ENCODE measurements at regions not wholly inside any gene's neighbourhood (a gene's known extent, or its start where the extent isn't known, plus 50 kb on each side); places are given as distances from the start of the nearest gene placed in this dataset.
"Not testable (repeated sequence)": the region's sequence is repeated elsewhere in the genome, so short reads cannot be mapped to it uniquely, and the experiment has no call there.

- H3K4me1 Mint-ChIP-seq (ENCODE audit: low read depth): peaks cover 3% of the 10 kb centered on the region
- H3K9me3 Mint-ChIP-seq (ENCODE audit: low read depth): no peaks in the 10 kb centered on the region
- TF ChIP-seq, protein P1, sequence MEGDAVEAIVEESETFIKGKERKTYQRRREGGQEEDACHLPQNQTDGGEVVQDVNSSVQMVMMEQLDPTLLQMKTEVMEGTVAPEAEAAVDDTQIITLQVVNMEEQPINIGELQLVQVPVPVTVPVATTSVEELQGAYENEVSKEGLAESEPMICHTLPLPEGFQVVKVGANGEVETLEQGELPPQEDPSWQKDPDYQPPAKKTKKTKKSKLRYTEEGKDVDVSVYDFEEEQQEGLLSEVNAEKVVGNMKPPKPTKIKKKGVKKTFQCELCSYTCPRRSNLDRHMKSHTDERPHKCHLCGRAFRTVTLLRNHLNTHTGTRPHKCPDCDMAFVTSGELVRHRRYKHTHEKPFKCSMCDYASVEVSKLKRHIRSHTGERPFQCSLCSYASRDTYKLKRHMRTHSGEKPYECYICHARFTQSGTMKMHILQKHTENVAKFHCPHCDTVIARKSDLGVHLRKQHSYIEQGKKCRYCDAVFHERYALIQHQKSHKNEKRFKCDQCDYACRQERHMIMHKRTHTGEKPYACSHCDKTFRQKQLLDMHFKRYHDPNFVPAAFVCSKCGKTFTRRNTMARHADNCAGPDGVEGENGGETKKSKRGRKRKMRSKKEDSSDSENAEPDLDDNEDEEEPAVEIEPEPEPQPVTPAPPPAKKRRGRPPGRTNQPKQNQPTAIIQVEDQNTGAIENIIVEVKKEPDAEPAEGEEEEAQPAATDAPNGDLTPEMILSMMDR (IDR thresholded peaks at IDR 0.05; ENCODE audit: unreplicated experiment): no peak
- no peaks in the 10 kb centered on the region for H3K36me3 Mint-ChIP-seq (ENCODE audit: insufficient read depth)
- H3K27me3 Mint-ChIP-seq: peaks cover 16% of the 10 kb centered on the region
- no peak overlapping the region for H3K4me3 Mint-ChIP-seq (ENCODE audit: low read depth)
- H3K27ac Mint-ChIP-seq: no peak overlapping the region
- no peak for DNase-seq (ENCODE audit: low spot score, unreplicated experiment)
These were observed 1504.6 kb upstream of the WWC1 start for GRCh38 chr5:166786889-166787288.

DNA sequence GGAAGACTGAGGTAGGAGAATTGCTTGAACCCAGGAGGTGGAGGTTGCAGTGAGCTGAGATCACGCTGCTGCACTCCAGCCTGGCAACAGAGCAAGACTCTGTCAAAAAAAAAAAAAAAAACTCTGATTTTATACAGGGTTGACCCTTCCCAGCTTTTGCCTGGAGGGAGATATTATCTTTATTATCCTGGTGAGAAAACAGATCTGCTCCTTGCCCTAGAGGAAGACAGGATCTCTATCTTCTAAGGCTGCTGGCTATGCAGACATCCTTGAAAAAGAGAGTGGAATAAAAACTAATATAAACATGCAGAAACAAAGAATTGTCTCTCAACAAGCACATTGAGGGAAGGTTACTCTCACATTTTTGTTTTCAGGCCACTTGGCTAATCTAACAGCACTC lies 1503.4 kb upstream of the WWC1 start:
- H3K27me3 Mint-ChIP-seq: peaks cover 18% of the 10 kb centered on the region

DNA sequence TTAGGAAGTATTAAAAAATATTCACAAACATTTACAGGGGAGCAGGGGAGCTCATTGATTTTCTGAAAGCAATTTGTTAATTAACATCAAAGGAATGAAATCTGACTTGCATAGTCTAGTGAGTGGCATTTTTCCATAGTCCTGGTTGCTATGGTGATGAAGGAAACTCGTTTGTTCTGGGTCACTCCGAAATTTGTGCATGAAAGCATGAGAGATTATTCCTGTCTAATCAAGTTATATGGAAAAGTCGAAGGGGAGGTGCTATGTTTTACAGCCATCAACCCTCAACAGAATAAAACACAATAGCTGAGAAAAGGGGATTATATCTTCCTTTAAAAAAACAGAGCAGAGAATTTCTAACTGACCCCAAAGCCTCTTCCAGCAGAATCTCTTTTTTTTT lies 1495.7 kb upstream of the WWC1 start:
- Mint-ChIP-seq H3K36me3 (ENCODE audit: insufficient read depth) (no peaks in the 10 kb centered on the region), H3K27ac (no peak overlapping the region), H3K4me3 (ENCODE audit: low read depth) (no peak overlapping the region), H3K9me3 (ENCODE audit: low read depth) (peaks cover 8% of the 10 kb centered on the region), H3K4me1 (ENCODE audit: low read depth) (no peaks in the 10 kb centered on the region), H3K27me3 (peaks cover 9% of the 10 kb centered on the region)
- TF ChIP-seq, protein P1 (IDR thresholded peaks at IDR 0.05; ENCODE audit: unreplicated experiment): no peak
- no peak for DNase-seq (ENCODE audit: low spot score, unreplicated experiment)

More for the DNA sequence above, 1503.4 kb upstream of the WWC1 start:
- Mint-ChIP-seq H3K9me3 (ENCODE audit: low read depth) (no peaks in the 10 kb centered on the region), H3K4me3 (ENCODE audit: low read depth) (no peak overlapping the region), H3K4me1 (ENCODE audit: low read depth) (peaks cover 3% of the 10 kb centered on the region), H3K27ac (no peak overlapping the region), H3K36me3 (ENCODE audit: insufficient read depth) (no peaks in the 10 kb centered on the region)
- no peak for DNase-seq (ENCODE audit: low spot score, unreplicated experiment)
- TF ChIP-seq, protein P1 (IDR thresholded peaks at IDR 0.05; ENCODE audit: unreplicated experiment): no peak

DNA sequence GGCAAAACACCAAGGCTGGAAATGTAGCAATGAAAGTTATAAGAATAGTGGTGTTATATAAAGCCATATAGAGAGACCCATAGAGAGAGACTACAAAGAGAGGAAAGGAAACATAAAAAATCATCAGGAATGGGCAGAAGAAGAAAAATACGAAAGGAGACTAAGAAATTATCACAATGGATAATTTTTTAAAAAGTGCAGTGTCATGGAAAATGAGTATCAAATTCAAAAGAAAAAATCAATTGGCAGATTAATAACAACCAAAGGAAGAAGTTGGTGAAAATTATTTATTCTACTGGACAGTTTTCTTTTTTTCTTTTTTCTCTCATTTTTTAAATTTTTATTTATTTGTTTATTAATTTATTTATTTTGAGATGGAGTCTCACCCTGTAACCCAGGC lies 1488.4 kb upstream of the WWC1 start:
- DNase-seq (ENCODE audit: low spot score, unreplicated experiment): no peak
- no peak overlapping the region for H3K27ac Mint-ChIP-seq

GRCh38 chr5:166804223-166804622 lies 1487.2 kb upstream of the WWC1 start:
- H3K36me3 Mint-ChIP-seq (ENCODE audit: insufficient read depth); H3K4me1 Mint-ChIP-seq (ENCODE audit: low read depth); DNase-seq (ENCODE audit: low spot score, unreplicated experiment); H3K4me3 Mint-ChIP-seq (ENCODE audit: low read depth); H3K9me3 Mint-ChIP-seq (ENCODE audit: low read depth); H3K27me3 Mint-ChIP-seq; H3K27ac Mint-ChIP-seq: not testable (repeated sequence)

More for the DNA sequence above, 1488.4 kb upstream of the WWC1 start:
- H3K4me1 Mint-ChIP-seq (ENCODE audit: low read depth): no peaks in the 10 kb centered on the region
- H3K4me3 Mint-ChIP-seq (ENCODE audit: low read depth): no peak overlapping the region
- no peaks in the 10 kb centered on the region for H3K36me3 Mint-ChIP-seq (ENCODE audit: insufficient read depth)
- H3K27me3 Mint-ChIP-seq: peaks cover 3% of the 10 kb centered on the region
- H3K9me3 Mint-ChIP-seq (ENCODE audit: low read depth): peaks cover 8% of the 10 kb centered on the region
- TF ChIP-seq, protein P1 (IDR thresholded peaks at IDR 0.05; ENCODE audit: unreplicated experiment): no peak

DNA sequence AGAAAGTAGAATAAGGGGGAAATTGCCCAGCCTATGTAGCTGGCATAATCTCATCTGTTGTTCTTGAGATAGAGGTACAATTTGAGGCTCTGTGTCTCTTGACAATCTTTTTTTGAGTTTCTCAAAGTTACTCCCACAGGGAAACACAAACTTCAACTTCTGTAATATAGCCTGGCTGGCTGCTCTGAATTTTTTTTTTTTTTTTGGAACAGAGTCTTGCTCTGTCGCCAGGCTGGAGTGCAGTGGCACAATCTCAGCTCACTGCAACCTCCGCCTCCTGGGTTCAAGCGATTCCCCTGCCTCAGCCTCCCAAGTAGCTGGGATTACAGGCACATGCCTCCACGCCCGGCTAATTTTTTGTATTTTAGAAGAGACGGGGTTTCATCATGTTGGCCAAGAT lies 1486.8 kb upstream of the WWC1 start:
- not testable (repeated sequence) for H3K27me3 Mint-ChIP-seq; DNase-seq (ENCODE audit: low spot score, unreplicated experiment); H3K27ac Mint-ChIP-seq; H3K4me1 Mint-ChIP-seq (ENCODE audit: low read depth); H3K36me3 Mint-ChIP-seq (ENCODE audit: insufficient read depth); H3K9me3 Mint-ChIP-seq (ENCODE audit: low read depth); H3K4me3 Mint-ChIP-seq (ENCODE audit: low read depth)

- not testable (repeated sequence) for H3K36me3 Mint-ChIP-seq (ENCODE audit: insufficient read depth); DNase-seq (ENCODE audit: low spot score, unreplicated experiment); H3K9me3 Mint-ChIP-seq (ENCODE audit: low read depth); H3K27me3 Mint-ChIP-seq; H3K4me1 Mint-ChIP-seq (ENCODE audit: low read depth); H3K27ac Mint-ChIP-seq; H3K4me3 Mint-ChIP-seq (ENCODE audit: low read depth)
These were observed 1481.3 kb upstream of the WWC1 start for GRCh38 chr5:166810093-166810658.
